Testis (tissue), 2 donors: ENCODE measurements at regions not wholly inside any gene's neighbourhood (a gene's known extent, or its start where the extent isn't known, plus 50 kb on each side); places are given as distances from the start of the nearest gene placed in this dataset.

Experiments used
- DNase-seq: peaks from one replicate; pipeline ENCODE4 v3.0.0-alpha.2; 2019
- H3K27ac ChIP-seq, 2 donors: fragments of 200-600 bp; sonication (generic); one replicate each; pipeline ENCODE4 v1.5.1; 2019
- H3K27me3 ChIP-seq: fragments of 200-600 bp; sonication (generic); one replicate; pipeline ENCODE4 v1.5.1; 2019
- H3K36me3 ChIP-seq: fragments of 200-600 bp; sonication (generic); one replicate; pipeline ENCODE4 v1.5.1; 2017; ENCODE audit warnings: low read depth; ENCODE audit errors: missing control alignments
- H3K4me1 ChIP-seq: fragments of 200-600 bp; sonication (generic); one replicate; pipeline ENCODE4 v1.5.1; 2019
- H3K4me3 ChIP-seq, 2 donors: fragments of 200-600 bp; sonication (generic); one replicate each; pipeline ENCODE4 v1.5.1; 2017 to 2019
- H3K9me3 ChIP-seq: fragments of 200-600 bp; sonication (generic); one replicate; pipeline ENCODE4 v1.5.1; 2017
- CTCF ChIP-seq, 3 experiments: fragments of 450-650 bp in 2 of 3; fragments of 200-600 bp in 1 of 3; sonication (generic) in 1 of 3; IDR thresholded peaks; one replicate each; pipeline ENCODE4 v1.5.1; 2016 to 2019; ENCODE audit warnings: antibody characterized with exemption in 3 of 3, mild to moderate bottlenecking in 2 of 3, moderate library complexity in 1 of 3
- POLR2A ChIP-seq: fragments of 450-650 bp; IDR thresholded peaks from one replicate; pipeline ENCODE4 v1.6.1; 2017; ENCODE audit warnings: antibody characterized with exemption, mild to moderate bottlenecking, moderate library complexity
- WGBS, 2 donors: methylation state at CpG; one replicate each; pipeline ENCODE4 v1.1.5; 2018; 5-methylcytosine and 5-hydroxymethylcytosine counted together
- intact Hi-C: fragments of 100-400 bp; cut with DNase I; formaldehyde crosslinking; loops from one replicate; pipeline ENCODE4 v1.15.1; 2023; ENCODE audit warnings: low total_unique reads

- TF ChIP-seq POLR2A (no peak), CTCF (IDR thresholded peaks at IDR 0.05) (no peak)
- no peak for DNase-seq
- Histone ChIP-seq H3K36me3 (no peaks in the 10 kb centered on the region), H3K9me3 (no peaks in the 10 kb centered on the region), H3K4me1 (no peaks in the 10 kb centered on the region), H3K4me3 (no peak overlapping the region), H3K27ac (no peak overlapping the region), H3K27me3 (no peaks in the 10 kb centered on the region)
- intact Hi-C loops: no loop called here
- 53 to 58% methylated on average over 4 of the region's 4 CpGs for WGBS, 2 donors
Measured at GRCh38 chr19:8893419-8893818, 61.2 kb downstream of the MBD3L1 start.

GRCh38 chr19:8897106-8897505 is 64.9 kb downstream of the MBD3L1 start:
- WGBS, 2 donors: 52 to 67% methylated on average over 5 of the region's 5 CpGs
- intact Hi-C loops: no loop called here
- no peak overlapping the region for H3K4me3 ChIP-seq

GRCh38 chr19:8899356-8899755 is 67.2 kb downstream of the MBD3L1 start:
- Histone ChIP-seq H3K9me3 (no peaks in the 10 kb centered on the region), H3K4me3 (no peak overlapping the region), H3K27me3 (no peaks in the 10 kb centered on the region), H3K4me1 (no peaks in the 10 kb centered on the region), H3K27ac (no peak overlapping the region), H3K36me3 (no peaks in the 10 kb centered on the region)
- intact Hi-C loops: no loop called here
- 77 to 84% methylated on average over 2 of the region's 2 CpGs for WGBS, 2 donors
- DNase-seq: no peak
- TF ChIP-seq POLR2A (no peak), CTCF (IDR thresholded peaks at IDR 0.05) (no peak)

More at GRCh38 chr19:8897106-8897505, 64.9 kb downstream of the MBD3L1 start:
- no peak for DNase-seq
- no peak overlapping the region for H3K27ac ChIP-seq
- no peaks in the 10 kb centered on the region for H3K27me3 ChIP-seq
- TF ChIP-seq POLR2A (no peak), CTCF (IDR thresholded peaks at IDR 0.05) (no peak)
- no peaks in the 10 kb centered on the region for H3K36me3 ChIP-seq
- H3K9me3 ChIP-seq: no peaks in the 10 kb centered on the region
- no peaks in the 10 kb centered on the region for H3K4me1 ChIP-seq

GRCh38 chr19:8900421-8900820 is 68.2 kb downstream of the MBD3L1 start:
- WGBS, 2 donors: 62 to 74% methylated on average over 4 of the region's 4 CpGs
- H3K36me3 ChIP-seq: no peaks in the 10 kb centered on the region
- intact Hi-C loops: no loop called here
- DNase-seq: no peak
- no peaks in the 10 kb centered on the region for H3K4me1 ChIP-seq
- no peaks in the 10 kb centered on the region for H3K27me3 ChIP-seq
- H3K27ac ChIP-seq: no peak overlapping the region
- H3K4me3 ChIP-seq: no peak overlapping the region
- TF ChIP-seq CTCF (IDR thresholded peaks at IDR 0.05): no peak
- no peak for TF ChIP-seq POLR2A
- no peaks in the 10 kb centered on the region for H3K9me3 ChIP-seq

GRCh38 chr19:8902520-8902919 is 70.3 kb downstream of the MBD3L1 start:
- Histone ChIP-seq H3K4me3 (no peak overlapping the region), H3K36me3 (no peaks in the 10 kb centered on the region), H3K9me3 (no peaks in the 10 kb centered on the region), H3K27ac (no peak overlapping the region), H3K4me1 (no peaks in the 10 kb centered on the region), H3K27me3 (no peaks in the 10 kb centered on the region)
- WGBS, 2 donors: 47 to 52% methylated on average over 8 of the region's 8 CpGs
- TF ChIP-seq POLR2A (no peak), CTCF (IDR thresholded peaks at IDR 0.05) (no peak)
- DNase-seq: no peak
- intact Hi-C loops: no loop called here
